Stimulated activated CD4-positive, alpha-beta T cell treated with anti-CD3 and anti-CD28 coated beads, Interleukin-2, amount 100 ng/mL, for 48 hours (primary cell): ENCODE measurements at regions not wholly inside any gene's neighbourhood (a gene's known extent, or its start where the extent isn't known, plus 50 kb on each side); places are given as distances from the start of the nearest gene placed in this dataset.
A peak's percentile ranks its signal among the peaks of the same experiment; 100 is the strongest.

ENCODE experiments used
- DNase-seq, 2 donors: peaks; one replicate each; pipeline ENCODE4 v3.0.0-alpha.2; 2020

DNA sequence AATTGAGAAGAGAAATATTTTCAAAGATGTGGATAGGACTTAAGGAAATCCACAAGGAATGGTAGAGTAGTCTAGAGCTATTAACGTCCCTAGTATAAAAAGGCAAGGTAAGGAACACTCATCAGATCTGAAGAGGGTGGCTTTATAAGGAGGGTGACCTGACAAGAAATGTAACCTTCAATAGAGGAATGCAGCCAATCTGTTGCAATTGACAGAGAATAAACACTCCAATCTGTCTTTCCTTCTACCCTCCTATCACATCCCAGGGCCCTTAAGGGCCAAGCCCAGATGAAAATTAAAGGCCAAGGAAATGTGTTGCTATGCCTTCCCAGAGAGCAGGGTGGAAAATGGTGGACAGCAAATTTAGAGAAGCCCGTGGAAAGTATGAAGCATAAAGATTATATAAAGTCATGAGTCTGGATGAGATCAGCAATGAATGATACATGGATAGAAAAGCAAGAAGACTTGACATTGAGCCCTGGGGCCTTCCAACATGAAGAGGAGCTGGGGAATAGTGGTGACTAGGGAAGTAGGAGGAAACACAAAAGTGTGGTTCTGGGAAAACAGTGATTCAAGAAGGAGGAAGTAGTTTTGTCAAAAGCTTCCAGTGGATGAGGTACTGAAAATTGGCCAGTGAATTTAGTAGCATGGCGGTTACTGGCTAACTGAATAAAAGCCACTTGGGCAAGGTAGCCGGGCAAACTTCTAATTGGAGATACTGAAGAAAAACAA lies 270.6 kb upstream of the TANK start:
- no peak for DNase-seq

DNA sequence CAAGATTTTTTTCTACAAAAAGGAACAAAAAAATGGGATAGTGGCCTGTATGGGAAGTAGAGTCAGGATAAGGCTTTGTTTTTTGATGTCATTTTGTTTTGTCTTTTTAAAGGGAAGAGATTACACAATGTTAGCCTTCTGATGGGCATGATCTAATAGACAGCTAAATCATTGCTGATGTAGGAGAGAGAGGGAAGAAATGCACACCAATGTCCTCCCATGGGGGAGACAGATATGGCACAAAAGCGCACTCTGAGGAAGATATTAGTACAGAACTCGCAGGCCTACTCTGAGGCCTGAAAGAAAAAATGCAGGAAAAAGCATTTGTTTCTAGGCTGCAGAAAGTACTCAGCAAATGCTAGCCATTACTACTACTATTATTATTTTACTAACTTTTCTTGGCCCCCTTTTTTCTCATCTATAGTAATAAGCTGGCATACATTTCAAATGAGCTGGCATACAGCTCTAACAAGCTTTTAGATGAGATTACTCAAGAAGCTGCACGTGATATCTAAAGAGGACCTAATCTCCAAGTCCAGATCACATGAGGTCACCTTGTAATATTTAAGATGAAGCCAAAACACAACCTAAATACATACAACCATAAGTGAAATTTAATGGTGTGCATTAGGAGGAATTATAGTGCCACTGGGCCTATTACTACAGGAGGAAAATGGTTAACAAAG lies 269.4 kb upstream of the TANK start:
- DNase-seq: no peak

DNA sequence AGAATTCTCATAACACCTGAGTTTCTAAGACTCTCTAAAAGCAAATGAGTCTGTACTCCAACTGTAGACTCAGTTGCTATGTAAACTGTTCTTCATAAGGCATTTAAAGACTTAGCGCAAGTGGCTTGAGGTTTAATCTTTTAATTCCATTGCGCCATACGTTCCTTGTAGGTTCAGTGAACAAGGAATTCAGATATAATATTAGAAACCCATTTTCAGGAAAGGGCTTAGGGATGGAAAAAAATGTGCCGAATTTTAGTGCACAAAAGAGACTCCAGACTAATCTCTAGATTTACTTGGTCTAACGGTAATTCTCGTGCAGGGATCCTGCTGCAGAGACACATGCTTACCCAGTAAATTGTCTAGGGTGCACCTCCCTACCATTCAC lies 268.9 kb upstream of the TANK start:
- no peak for DNase-seq

DNA sequence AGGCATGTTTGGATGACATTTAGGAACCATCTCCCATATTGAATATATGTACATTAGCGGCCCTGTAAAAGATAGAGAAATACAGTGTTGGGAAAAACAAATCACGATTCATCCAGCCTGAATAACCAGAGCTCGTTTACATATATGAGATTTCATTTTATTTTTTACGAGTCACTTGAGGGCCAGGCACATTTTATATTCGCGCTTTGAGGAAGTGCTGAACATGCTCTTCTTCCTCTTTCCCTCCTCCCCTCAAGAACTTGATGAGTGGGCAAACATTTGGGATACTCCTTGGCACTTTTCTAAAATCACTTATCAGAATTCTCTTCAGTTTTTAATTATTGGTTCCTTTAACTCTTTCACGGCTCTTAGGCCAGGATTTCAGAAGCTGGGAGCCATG lies 268.0 kb upstream of the TANK start:
- DNase-seq: no peak

DNA sequence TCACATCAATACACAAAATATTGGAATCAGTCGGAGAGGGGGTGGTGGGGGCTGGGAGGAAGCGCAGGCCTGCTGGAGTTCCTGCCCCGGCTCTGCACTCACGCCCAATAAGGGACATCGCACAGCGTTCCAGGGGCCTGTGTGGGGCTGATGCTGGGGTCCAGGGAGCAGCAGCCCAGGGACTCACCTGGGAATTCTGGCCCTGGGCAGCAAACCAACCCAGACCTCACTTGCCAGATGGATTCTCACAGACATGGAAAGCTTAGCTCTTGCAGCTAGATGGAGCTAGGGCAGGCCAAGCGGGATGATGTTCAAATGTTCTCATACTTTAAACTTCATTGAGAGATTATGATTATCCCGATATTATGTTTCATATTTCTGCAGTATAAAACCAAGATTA lies 266.6 kb upstream of the TANK start:
- no peak for DNase-seq

DNA sequence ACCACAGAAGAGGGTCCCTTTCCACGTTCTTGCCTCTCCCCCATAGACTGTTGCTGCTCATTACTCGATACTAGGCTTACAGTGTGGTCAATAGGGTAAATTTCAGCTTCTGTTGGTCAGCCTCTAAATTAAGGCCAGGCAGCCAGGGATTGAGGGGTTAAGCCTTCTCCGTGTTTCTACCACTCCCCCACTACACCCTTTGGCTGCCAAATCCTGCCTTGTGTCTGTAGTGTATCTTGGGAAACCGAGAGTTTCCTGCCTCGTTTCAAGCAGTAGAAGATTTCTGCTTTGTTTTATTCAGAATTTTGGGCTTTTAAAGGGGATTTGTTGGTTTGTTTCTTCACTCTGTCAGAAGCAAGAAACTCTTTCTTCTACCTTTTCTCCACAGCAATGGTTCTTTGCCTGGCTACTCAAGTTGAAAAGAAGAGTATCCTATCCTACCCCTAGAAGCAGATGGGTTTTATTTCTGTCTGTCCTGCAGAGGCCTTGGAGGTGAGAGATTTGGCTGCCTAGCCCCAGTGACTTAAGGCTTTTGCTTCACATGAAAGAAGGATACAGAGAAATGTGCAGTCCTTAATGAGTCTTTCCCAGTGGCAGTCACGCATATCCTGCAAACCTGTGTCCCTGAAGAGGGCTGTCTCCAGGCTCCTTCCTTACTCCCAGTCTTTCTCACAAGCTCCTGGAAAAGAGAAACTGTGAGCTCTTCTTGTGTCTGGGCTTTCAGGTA lies 261.5 kb upstream of the TANK start:
- DNase-seq: no peak

DNA sequence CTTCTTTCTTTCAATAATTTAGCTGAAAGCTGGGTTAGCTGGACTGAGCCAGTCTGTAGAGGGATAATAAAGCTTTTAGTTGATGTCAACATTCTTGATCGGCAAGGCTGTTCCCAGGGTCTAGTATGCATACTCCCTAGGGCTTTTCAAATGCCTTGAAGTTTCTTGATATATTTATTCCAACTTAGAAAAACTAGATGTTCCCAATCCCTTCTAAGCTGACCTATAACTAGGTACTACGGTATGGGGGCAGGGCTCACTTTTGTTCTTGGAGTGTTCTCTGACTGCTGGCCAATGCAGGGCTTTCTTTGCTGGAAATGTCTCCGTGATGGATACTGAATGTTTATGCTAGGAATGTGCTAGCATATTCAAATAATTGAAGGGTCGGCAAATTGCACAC lies 258.6 kb upstream of the TANK start:
- no peak for DNase-seq

DNA sequence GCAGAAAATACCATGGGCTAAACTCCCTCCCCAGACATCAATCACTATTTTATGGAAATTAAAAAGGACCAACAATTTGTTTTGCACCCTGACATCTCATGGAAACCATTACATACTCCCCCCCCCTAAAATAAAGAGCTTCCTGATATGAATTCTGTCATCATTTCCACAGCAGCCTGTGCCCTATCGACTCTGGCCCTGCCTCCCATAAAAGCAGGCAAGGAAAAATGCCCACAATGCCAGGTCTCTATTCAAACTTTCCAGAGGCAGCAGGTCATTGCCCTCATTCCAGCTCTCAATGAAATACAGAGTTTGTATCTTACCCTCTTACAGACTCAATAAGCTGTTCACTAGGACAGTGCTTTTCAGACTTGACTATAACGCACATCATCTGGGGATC lies 254.4 kb upstream of the TANK start:
- no peak for DNase-seq

DNA sequence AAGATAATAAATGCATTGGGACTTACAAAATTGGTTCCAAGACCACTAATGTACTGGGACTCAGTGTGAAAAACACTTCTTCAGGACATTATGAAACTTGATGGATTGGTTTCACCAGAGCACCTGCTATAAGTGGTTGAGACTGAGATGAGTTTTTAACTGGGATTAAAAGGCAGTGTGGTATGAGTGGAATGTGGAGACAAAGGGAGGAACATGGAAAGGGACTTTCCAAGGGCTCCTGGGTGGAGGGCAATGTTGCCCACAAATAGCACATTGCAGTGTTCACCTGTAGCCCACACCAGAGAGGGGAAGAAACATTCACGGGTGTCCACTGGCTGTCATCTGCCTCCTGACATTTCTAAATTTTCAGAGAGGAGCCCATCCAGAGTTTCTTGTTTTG lies 253.3 kb upstream of the TANK start:
- no peak for DNase-seq

DNA sequence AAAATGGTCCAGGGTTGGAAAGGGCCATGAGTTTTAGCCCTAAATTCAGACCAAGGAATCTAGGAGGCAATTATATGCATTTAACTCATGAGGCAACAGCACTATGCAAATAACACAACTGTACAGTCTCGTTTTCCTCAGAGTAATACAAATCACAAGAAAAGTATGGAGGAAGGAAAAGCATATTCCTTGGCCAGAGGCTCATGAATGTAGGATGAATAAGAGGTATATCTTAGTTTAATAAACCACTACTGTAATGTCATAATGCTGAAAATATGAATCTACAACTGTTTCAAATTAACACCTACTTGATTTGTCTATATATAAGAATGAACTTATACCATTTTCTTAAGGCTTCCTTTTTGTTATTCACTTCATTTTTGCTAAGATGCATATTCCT lies 252.5 kb upstream of the TANK start:
- DNase-seq: no peak

DNA sequence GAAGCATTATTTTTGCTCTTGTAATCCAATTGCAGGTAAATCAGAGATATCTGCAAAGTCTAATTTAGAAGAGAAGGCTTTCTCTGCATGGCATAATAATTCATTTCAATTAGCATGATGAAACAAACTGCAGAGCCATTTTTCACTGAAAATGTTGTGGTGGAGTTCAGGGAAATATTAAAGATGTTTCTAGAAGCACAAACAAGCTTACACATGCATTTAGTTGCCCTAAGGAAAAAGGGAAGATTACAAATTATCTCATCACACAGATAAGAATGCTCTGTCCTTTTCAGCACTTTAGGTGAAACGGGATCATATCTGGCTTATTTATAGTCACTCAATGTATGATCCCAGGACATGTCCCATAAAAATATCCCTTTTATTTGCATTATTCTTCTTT lies 252.1 kb upstream of the TANK start:
- no peak for DNase-seq

DNA sequence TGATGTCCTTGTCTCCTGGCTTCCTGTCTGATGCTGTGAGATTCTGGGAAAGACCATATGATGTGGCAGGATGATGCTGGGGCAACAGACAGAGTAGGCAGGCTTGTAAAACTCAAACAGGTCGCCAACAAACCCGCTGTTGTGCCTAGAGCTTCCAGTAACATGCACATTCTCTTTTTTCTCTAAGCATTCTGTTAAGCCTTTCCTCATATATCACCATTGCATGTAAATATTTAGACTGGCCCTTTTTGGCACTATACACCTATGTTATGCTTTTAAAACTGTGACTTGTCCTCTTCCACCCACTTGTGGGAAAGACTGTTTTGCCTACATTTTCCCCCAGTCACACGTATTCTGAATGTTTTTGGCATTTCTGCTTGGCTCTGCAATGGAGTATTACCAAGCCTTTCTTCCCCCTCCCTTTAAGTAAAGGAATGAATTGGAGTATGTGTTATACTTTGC lies 250.4 kb upstream of the TANK start:
- no peak for DNase-seq

DNA sequence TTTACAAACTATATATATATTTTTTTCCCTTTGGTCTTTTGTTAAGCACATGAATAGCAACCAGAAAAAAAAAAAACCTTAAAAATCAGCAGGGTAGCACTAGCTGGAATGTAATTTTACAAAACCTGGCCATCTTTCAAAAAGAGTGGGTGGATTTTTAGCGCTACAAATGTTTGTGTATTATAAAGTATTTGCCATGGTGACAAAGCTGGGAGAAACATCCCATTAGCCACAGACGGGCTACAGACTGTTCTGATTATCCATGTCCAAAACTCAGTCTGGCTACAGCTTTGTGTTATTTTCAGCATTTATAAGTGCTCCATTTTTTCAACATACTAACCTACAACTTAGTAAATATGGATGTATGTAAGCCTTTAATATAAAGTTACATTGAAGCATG lies 249.5 kb upstream of the TANK start:
- no peak for DNase-seq

DNA sequence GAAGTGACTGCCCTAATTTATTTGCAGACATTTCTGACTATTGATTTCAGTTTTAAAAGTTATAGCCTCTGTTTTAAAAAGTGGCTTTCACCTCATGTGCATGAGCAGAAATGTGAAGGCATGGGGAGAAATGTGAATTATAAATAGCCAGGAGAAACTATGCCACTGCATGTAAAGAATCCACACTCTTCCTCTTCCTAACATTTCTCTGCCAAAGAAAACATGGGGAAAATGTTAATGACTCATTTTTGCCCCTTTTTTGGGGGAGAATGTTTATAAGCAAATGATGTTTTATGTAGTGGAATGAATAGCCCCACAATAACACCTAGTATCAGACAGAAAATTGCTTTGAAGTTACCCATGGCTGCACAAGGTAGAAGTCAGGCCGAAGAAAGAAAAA lies 249.0 kb upstream of the TANK start:
- no peak for DNase-seq

DNA sequence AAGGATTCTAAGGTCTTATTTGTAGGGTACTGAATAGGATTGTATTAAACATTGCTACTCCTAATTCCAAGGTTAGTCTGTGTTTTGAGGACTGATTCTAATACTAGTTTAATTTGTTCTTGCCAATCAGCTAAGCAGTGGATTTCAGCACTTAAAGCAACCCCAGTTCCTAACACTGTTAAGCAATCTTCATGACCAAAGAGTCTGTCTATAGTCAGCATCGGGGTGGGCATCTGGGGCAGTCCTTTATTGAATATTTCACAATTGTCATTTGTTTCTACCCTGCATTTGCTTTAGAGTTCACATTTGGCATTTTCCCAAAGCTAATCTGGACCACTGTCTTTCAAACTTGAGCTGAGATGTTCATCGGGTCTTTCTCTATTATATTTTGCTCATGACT lies 248.0 kb upstream of the TANK start:
- no peak for DNase-seq

DNA sequence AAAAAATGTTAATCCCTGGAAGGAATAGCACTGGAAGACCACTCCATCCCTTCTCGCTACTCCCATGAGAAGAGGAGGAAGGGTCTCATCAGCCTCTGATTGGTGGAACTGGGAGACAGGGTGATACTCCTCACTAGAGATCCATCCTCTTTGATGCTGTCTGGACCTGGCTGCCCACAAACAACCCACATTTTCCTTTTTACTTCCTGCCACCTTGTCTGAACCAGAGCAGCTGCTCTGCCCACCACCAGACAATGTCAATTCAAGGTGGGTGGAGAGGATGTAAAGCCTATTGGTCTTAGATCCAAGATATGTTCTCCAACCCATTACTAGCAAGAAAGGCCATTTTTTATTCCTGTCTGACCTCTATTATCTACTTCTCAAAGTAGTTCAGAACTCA lies 246.9 kb upstream of the TANK start:
- no peak for DNase-seq

DNA sequence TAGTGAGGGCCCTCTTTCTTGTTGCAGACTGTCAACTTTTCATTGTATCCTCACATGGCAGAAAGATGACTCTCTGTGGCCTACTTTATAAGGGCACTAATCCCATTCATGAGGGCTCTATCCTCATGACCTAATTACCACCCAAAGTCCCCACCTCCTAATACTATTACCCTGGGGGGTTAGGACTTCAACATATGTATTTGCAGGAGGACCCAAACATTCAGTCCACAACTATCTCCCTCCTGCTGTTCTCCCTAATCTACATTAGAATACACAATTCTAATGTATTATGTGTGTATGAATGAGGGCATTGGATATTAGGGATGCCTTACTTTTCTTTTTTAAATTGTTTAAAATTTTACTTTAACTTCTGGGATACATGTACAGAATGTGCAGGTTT lies 246.0 kb upstream of the TANK start:
- DNase-seq: no peak

DNA sequence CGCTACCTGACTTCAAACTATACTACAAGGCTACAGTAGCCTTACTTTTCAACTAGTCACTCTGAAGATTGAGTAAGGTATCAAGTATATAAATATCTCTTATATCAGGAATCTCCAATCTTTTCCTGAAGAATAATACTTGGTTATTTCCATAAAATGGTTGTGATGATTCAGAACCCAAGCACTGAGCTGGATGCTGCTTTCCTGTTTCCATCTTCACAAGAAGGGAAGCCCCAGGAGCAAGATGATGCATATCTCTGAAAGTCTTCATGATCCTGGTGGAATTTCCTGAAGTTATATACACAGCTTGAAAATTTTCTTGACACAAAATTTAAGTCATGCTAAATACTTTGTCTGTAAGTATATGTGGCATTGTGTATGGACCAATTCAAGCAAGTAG lies 243.9 kb upstream of the TANK start:
- no peak for DNase-seq

DNA sequence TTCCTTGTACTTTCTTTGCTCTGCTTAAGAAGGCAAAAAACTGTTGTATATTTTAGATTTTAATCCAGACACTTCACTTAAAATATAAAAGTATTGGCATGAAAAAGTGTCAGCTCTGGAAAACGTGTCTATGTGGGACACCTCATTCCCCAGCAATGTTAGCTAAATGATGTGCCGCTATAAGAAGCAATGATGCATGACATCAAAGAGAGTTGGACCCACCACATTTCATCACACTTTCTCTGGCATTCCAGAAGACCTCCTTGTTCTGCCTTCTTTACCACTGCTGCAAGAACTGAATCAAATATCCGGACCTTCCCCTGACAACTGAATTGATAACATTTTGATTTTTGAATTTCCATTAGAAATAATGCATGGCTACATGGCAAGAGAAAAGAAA lies 242.4 kb upstream of the TANK start:
- DNase-seq: no peak

DNA sequence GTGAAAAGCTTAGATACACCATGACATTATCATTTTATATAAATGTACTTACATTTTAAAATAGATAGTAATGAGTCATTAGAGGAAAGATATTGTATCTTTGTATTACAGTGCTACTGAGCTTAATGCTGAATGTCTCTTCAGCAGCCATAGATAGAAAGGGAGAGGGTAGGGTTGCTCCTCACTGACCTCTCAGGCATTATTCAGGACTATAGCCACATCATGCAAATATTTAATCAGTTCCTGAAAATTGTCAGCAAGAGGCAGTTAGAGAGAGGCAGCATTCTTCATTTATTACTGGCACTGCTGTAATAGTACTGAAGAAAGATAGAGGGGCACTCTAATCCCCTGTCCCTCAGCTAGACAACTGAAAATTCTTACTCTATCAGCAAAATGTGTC lies 242.0 kb upstream of the TANK start:
- DNase-seq: no peak

DNA sequence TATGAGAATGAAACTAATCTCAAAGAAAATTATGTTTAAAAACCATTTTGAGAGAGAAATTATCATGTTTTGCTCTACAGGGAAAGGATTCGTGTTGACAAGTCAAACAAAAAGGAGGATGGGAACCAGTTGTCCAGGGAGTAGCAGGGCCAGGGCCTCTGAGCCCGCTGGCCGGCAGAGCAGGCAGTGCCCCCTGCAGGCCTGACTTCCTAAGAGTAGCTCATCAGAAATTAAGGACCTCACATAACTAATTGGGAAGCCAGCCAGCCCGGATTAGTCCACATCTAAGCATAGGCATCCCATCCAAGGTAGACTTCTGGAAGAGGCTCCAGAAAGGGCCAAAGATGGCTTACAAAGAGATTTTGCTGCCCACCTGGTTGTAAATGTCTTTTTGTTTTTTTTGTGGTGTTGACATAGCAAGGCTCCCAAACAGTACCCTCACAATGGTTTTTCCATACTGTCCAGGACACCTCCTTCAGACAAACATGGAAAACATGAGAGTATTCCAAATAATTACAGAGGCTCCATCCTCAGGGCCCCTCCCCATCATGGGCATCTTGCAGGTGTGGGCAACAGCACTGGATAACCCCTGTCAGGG lies 241.2 kb upstream of the TANK start:
- peak; percentile 9 to 19 for DNase-seq

DNA sequence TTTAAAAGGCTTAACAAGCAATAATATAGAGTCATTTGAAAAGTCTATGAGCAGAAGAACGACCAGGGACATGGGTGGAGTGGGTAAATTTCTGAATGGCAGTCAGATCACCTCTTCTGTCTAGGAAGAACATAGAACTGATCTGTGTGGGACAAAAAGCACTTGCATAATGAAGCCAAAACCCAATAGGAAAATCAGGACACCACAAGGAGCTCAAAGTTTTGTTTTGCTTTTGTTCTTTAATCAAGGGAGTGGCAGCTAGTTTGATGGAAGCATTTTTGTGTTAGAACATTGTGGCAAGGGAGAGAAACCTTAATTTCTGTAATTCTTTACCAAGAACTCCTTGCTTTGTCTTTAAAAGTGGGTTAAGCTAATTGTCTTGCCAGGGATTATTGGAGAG lies 240.2 kb upstream of the TANK start:
- no peak for DNase-seq

DNA sequence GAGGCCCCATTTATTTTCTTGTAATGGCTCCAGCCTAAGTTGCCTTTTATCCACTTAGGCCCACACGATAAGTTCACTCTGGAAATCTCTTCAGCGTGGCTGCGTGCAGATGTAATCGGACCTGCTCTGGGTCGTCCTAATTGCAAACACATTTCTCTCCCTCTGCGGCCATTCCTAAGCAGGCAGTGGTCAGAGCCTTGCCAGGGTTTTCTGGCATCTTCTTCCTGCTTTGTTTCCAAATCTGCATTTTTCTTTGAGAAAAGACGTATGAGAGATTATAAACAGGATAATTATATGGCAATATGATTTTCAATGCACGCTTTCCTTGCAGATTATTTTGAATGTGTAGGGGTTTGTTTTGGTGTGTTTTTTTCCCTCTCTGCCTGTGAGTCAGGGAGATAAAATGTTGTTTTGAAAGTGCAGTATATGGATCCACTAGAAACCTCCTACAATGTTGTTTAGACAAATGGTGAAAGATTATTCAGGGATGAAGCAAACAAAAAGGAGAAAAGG lies 239.4 kb upstream of the TANK start:
- no peak for DNase-seq
